ENCODE measurements at regions not wholly inside any gene's neighbourhood (a gene's known extent, or its start where the extent isn't known, plus 50 kb on each side); places are given as distances from the start of the nearest gene placed in this dataset.

DNA sequence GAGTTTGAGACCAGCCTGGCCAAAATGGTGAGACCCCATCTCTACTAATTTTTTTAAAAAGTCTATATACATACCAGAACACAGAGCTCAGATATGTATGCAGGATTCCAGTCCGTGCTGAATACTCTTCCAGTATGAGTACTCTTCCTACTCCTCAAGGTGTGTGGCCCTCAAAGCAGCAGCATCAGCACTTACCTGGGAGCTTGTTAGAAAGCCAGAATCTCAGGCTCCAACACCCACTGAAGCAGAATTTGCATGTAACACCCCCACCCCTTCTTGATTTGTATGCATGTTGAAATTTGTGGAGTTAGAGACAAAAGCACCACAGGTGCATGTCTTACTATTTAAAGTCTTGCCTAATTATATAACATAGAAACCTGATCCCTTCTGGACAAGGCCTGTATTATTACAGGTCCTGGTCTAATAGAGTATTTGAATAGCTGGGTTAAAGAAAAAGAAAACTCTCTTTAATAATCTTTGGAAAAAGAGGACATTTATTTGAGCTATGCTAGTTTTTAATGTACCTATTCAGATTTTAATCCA, 50.3 kb upstream of the NFE2L2 start:
- no peak for DNase-seq

GRCh38 chr2:177315364-177315763, 50.8 kb upstream of the NFE2L2 start:
- DNase-seq: no peak

- DNase-seq: no peak
Measured at GRCh38 chr2:177316756-177317155, 52.2 kb upstream of the NFE2L2 start.

DNA sequence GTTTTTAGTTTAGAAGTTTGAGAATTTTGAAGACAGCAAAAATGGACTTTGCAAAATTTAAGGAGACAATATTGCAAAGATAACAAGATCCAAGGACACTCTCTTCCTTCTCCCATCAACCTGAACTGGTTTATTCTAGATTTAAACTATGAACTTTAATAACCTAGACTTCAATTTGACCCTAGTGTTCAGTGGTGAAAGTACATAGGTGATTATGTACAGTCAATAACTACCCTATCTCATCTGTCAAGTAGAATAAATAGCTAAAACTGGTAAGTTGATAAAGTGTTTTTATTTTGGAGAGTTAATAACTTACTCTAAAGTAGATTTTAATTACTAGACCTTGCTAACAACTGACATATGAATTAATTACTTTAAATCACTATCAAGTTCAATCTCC, 52.9 kb upstream of the NFE2L2 start:
- DNase-seq: no peak

GRCh38 chr2:177317857-177318256, 53.3 kb upstream of the NFE2L2 start:
- DNase-seq: no peak

DNA sequence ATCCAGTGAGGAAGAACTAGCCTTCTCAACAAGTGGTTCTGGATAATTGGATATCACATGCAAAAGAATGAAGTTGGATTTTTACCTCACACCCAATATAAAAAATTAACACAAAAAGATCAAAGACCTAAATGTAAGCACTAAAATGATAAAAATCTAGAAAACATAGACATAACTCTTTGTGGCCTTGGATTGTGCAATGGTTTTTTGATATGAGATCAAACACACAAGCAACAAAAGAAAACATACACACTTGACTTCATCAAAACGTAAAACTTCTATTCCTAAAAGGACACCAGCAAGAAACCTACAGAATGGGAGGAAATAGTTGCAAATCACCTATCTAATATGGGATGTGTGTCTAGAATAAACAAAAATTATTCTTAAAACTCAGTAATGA, 54.1 kb upstream of the NFE2L2 start:
- no peak for DNase-seq

DNA sequence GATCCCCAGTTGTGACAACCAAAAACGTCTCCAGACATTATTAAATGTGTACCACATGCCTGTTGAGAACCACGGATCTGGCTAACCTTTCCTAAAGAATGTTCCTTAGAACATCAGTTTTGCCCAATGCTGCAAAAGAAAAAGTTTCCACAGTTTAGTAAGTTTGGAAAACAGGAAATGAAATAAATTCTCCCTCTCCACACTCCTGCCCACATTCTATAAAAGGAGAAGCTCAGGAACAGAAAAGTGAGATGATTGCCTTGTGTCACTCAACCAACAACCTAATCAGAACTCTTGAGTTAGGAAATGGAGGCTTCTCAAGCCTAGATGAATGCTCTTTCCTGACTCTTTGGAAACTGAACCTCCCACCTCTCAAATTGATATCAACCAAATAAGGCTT, 56.1 kb upstream of the NFE2L2 start:
- DNase-seq: no peak

DNA sequence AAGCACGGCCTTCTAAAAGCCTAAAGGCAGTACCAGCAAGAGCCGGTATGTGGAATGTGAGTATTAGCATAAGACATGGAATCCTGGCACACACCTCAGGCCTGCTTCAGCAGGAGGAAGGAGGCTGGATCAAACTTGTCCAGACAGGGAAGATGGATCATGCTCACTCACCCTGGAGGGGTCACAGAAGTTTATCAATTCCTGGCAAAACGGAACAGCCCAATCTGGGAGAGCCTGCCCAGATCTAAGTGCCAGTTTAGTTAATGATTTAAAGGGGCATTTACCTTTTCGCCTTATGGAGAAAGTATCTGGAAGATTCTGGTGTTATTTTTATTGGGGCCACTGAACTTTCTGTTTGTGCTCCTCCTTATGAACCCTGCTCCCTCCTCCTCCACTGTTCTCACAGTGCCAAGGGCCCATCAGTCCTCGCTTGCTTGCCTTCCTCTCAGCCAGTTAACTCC, 58.3 kb upstream of the NFE2L2 start:
- DNase-seq: no peak

DNA sequence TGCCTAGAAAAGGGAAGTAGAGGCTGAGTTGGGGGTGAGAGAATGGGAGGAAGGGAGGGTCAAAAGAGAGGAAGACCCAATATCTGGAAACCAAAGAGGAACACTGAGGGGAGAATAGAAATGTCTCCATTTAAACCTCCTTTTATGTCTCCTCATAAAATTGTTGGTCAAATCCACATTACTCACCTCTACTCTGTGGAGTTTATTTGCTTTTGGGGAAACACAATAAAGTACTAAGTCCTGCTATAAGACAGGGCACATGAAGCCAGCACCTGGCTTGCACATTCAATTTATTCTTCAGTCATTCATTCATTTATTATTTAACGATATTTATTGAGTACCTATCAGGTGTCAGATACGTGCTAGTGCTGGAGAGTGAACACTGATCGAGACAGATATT, 60.3 kb upstream of the NFE2L2 start:
- DNase-seq: no peak

DNA sequence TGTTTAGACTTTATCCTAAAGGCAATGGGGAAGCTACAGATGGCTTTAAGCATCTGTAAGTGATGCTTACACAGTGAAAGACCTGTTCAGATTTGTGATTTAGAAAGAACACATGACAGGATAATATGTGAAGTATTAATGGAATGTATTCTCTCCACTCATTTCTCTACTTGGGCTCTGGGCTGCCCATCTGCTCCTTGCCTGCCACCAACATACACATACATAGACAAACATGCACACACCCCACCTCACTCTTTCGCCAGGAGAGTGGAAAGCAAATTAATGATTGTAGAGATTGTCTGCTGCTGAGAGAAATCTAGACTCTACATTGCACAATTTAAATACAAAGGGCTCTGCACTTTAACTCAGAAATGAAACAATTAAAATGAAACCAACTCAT, 61.0 kb upstream of the NFE2L2 start:
- peak; percentile 77 for DNase-seq

DNA sequence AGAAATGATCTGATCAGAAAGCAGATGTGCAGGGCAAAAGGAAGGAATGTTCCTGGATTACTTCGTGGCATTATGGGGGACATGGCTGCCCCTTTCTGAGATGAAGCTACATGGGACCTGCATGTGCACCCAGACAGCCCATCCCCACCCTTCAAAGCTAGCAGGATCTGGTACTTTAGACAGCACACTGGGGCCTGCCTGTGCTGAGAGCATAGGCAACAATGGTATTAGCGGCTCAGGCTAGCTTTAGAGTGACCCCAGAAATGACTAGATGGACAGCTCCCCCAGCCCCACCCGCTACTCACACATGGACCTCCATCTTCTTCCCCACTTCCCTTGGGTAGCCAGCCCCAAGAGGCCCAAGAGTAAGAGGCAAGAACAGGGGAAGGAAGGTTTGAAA, 61.5 kb upstream of the NFE2L2 start:
- no peak for DNase-seq

GRCh38 chr2:177326591-177326990, 62.1 kb upstream of the NFE2L2 start:
- DNase-seq: no peak

DNA sequence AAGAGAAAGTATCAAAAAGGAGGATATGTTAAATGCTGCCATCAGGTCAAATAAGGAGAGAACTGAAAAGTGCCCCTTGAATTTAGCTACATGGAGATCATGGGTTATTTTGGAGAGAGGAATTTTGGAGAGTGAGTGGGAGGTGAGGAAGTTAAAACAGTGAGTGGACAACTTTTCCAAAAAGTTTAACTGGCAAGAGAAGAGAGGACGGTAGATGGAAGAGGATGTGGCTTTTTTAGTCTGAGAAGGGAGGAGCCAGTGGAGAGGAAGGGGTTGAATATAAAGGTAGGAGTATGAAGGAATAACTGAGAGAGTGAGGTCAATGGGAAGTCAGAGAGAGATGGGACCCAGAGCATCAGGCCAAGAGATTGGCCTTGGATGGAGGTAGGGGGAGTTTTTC, 62.5 kb upstream of the NFE2L2 start:
- DNase-seq: no peak

- DNase-seq: no peak
Measured at GRCh38 chr2:177328056-177328455, 63.5 kb upstream of the NFE2L2 start.

GRCh38 chr2:177329064-177329463, 63.5 kb upstream of the AGPS start:
- DNase-seq: no peak

DNA sequence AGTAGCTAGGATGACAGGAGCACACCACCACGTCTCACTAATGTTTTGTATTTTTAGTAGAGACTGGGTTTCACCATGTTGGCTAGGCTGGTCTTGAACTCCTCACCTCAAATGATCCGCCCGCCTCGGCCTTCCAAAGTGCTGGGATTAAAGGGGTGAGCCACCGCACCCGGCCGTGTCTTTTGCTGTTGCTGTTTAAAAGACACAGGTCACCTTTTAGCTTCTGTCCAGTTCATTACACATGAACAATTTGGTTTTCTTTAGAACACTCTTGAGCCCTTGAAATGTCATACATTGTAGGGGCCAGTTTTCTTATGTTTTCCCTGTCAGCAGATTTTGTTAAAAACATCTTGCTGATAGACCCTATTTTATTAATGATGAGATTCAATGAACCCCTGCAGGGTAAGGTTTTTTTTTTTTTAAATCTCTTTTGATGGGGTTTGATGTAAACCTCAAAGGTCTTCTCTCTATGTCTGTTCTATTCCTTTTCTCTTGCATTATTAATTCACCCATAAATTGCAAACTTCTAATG, 61.0 kb upstream of the AGPS start:
- no peak for DNase-seq

- DNase-seq: peak; percentile 87
Measured at GRCh38 chr2:177332026-177332991, 60.3 kb upstream of the AGPS start.

DNA sequence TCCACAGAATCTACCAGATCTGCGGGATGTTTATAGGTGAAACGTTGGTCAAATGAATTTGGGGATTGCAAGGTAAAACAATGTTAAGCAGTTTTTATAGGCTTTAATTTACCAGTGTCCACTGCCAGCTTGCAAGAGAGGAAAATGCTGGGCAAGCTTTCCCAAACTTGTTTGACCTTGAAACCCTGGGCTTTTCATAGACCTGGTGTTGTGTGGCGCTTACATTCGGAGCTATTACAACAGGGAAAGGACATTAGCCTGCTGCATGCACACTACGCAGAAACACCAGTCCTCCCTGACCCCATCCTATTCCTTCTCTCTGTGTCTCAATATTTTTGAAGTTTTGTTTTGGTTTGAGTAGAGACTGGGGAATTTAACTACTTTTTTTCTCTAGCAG, 59.6 kb upstream of the AGPS start:
- DNase-seq: no peak

GRCh38 chr2:177334940-177335543, 57.5 kb upstream of the AGPS start:
- DNase-seq: peak; percentile 66

- peak; percentile 75 for DNase-seq
Measured at GRCh38 chr2:177335917-177336450, 56.6 kb upstream of the AGPS start.

GRCh38 chr2:177338177-177338721, 54.3 kb upstream of the AGPS start:
- DNase-seq: peak; percentile 66

DNA sequence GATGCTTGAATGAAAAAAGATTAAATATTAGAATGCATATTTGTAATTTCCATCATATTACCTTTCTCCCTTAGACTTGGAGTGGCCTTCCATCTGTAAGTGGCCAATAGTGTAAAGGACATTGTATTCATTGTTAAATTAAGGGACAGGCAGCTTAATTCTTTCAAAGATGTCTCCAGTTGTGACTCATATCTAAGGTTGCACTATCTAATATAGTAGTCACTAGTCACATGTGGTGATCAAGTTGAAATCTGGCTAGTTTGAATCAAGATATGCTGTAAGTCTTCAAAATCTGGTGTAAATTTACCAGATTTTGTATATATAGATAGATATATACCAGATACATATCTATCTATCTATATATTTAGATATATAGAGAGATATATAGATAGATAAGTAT, 52.4 kb upstream of the AGPS start:
- no peak for DNase-seq

DNA sequence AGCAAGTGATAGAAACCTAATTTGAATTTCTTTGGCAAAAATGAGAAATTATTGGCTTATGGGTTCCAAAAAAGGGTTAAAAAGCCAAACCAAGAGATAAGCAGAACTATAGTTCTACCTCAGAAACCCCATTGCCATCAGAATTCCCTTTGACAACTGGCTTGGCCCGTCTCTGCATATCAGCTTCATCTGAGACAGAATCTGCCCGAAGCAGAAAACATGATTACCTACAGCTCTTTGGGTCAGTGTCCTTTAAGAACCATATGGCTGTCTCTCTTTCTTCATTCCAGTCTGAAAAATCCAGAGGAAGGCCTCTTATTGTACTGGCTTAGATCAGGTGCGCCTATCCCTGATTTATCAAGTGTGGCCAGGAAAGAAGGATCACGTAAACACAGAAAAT, 49.8 kb upstream of the AGPS start:
- DNase-seq: no peak
